IPS-NIHi11 (cell line): ENCODE measurements at regions not wholly inside any gene's neighbourhood (a gene's known extent, or its start where the extent isn't known, plus 50 kb on each side); places are given as distances from the start of the nearest gene placed in this dataset.

Experiments
- DNase-seq: peaks from one replicate; pipeline ENCODE4 v3.0.0; 2012; ENCODE audit warnings: mixed read lengths, low spot score

- no peak for DNase-seq
These were observed 117.9 kb upstream of the PTPN1 start for GRCh38 chr20:50392138-50392866.

GRCh38 chr20:50393242-50393641 is 116.9 kb upstream of the PTPN1 start:
- DNase-seq = no peak

- DNase-seq = no peak
These were observed 116.1 kb upstream of the PTPN1 start for GRCh38 chr20:50393990-50394561.

GRCh38 chr20:50394569-50394968 is 115.6 kb upstream of the PTPN1 start:
- DNase-seq = no peak

- DNase-seq = no peak
These were observed 114.9 kb upstream of the PTPN1 start for GRCh38 chr20:50395251-50395729.

- DNase-seq = no peak
These were observed 114.2 kb upstream of the PTPN1 start for GRCh38 chr20:50395914-50396488.

- no peak for DNase-seq
These were observed 113.6 kb upstream of the PTPN1 start for GRCh38 chr20:50396623-50397022.

- no peak for DNase-seq
These were observed 113.1 kb upstream of the PTPN1 start for GRCh38 chr20:50397058-50397457.

- no peak for DNase-seq
These were observed 112.1 kb upstream of the PTPN1 start for GRCh38 chr20:50398064-50398463.

GRCh38 chr20:50398471-50398820 is 111.7 kb upstream of the PTPN1 start:
- no peak for DNase-seq

- no peak for DNase-seq
These were observed 111.2 kb upstream of the PTPN1 start for GRCh38 chr20:50398821-50399554.

GRCh38 chr20:50399555-50399916 is 110.6 kb upstream of the PTPN1 start:
- no peak for DNase-seq

- DNase-seq = no peak
These were observed 110.1 kb upstream of the PTPN1 start for GRCh38 chr20:50399917-50400704.

- DNase-seq = no peak
These were observed 109.2 kb upstream of the PTPN1 start for GRCh38 chr20:50400705-50401586.

GRCh38 chr20:50401587-50402418 is 108.4 kb upstream of the PTPN1 start:
- DNase-seq = no peak

GRCh38 chr20:50403565-50404418 is 106.4 kb upstream of the PTPN1 start:
- no peak for DNase-seq

GRCh38 chr20:50404419-50405234 is 105.6 kb upstream of the PTPN1 start:
- DNase-seq = no peak

GRCh38 chr20:50405235-50405914 is 104.8 kb upstream of the PTPN1 start:
- no peak for DNase-seq
